ENCODE measurements at regions not wholly inside any gene's neighbourhood (a gene's known extent, or its start where the extent isn't known, plus 50 kb on each side); places are given as distances from the start of the nearest gene placed in this dataset.

- no peaks in the 10 kb centered on the region for H3K9me3 ChIP-seq (ENCODE audit: control insufficient read depth in 4 of 4, insufficient read depth in 3 of 4, low read length in 3 of 4)
- WGBS, 2 donors: 95 to 96% methylated on average over 3 of the region's 3 CpGs
- TF ChIP-seq, protein P1, sequence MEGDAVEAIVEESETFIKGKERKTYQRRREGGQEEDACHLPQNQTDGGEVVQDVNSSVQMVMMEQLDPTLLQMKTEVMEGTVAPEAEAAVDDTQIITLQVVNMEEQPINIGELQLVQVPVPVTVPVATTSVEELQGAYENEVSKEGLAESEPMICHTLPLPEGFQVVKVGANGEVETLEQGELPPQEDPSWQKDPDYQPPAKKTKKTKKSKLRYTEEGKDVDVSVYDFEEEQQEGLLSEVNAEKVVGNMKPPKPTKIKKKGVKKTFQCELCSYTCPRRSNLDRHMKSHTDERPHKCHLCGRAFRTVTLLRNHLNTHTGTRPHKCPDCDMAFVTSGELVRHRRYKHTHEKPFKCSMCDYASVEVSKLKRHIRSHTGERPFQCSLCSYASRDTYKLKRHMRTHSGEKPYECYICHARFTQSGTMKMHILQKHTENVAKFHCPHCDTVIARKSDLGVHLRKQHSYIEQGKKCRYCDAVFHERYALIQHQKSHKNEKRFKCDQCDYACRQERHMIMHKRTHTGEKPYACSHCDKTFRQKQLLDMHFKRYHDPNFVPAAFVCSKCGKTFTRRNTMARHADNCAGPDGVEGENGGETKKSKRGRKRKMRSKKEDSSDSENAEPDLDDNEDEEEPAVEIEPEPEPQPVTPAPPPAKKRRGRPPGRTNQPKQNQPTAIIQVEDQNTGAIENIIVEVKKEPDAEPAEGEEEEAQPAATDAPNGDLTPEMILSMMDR (IDR thresholded peaks at IDR 0.05; ENCODE audit: control extremely low read depth, extremely low read depth): no peak
- DNase-seq (no peak), ATAC-seq (ENCODE audit: insufficient read depth, low FRiP score) (no peak)
- no peak overlapping the region for H3K27ac ChIP-seq (ENCODE audit: low read depth in 1 of 2, low read length in 1 of 2)
- no peaks in the 10 kb centered on the region for H3K4me1 ChIP-seq (ENCODE audit: control insufficient read depth in 5 of 5, insufficient read depth in 5 of 5, low read length in 5 of 5)
- peaks cover 0 to 2% (median 0%) of the 10 kb centered on the region in 3 donors for H3K27me3 ChIP-seq (ENCODE audit: control insufficient read depth in 3 of 3, insufficient read depth in 3 of 3, low read length in 2 of 3)
- no peaks in the 10 kb centered on the region for H3K36me3 ChIP-seq (ENCODE audit: control insufficient read depth in 4 of 4, insufficient read depth in 4 of 4, low read length in 4 of 4)
- no peak overlapping the region for H3K4me3 ChIP-seq
- no peak overlapping the region for H3K9ac ChIP-seq (ENCODE audit: insufficient read depth in 1 of 2, low read length in 2 of 2)
These were observed 249.4 kb downstream of the MYCN start for GRCh38 chr2:16189836-16190160.

DNA sequence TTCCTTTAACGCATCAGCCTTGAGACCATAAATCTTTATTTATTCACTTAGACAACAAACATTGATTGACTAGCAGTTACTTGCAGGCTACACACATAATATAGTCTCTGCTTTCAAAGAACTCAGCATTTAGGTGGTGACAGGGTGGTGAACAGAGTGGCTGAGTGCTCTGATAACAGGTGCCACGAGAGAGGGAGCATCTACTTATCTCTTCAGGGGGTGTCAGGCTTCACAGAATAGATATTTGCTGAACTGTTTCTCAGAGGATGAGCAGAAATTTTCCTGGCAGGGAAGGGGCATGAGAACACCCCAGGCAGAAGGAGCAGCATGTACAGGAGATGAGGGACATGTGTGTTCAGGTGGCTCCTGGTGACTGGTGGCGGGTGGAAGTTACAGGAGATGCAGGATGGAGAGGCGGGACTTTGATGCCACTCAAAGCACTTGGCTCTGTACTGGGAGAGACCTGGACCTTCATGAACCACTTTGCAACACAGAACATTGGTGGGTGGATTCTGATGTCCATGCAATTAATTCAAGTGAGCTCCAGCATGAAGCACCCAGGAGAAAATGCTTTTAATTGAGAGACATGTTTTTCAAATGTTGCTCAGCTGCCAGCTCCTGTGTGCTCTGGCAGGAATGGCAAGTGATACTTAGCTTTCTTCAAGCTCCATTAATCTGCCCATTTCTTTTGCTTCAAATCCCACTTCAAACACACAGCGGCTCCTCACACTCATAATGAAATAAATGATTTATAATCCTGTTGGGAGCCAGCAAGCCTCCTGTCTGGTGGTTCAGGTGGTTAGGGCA, 248.9 kb downstream of the MYCN start:
- Histone ChIP-seq H3K4me1 (ENCODE audit: control insufficient read depth in 5 of 5, insufficient read depth in 5 of 5, low read length in 5 of 5) (no peaks in the 10 kb centered on the region), H3K27ac (ENCODE audit: low read depth in 1 of 2, low read length in 1 of 2) (no peak overlapping the region), H3K9me3 (ENCODE audit: control insufficient read depth in 4 of 4, insufficient read depth in 3 of 4, low read length in 3 of 4) (no peaks in the 10 kb centered on the region), H3K27me3 (ENCODE audit: control insufficient read depth in 3 of 3, insufficient read depth in 3 of 3, low read length in 2 of 3) (peaks cover 0 to 2% (median 0%) of the 10 kb centered on the region in 3 donors), H3K9ac (ENCODE audit: insufficient read depth in 1 of 2, low read length in 2 of 2) (no peak overlapping the region), H3K4me3 (no peak overlapping the region), H3K36me3 (ENCODE audit: control insufficient read depth in 4 of 4, insufficient read depth in 4 of 4, low read length in 4 of 4) (no peaks in the 10 kb centered on the region)
- 81 to 84% methylated on average over 5 of the region's 5 CpGs for WGBS, 2 donors
- DNase-seq: no peak
- TF ChIP-seq, protein P1 (IDR thresholded peaks at IDR 0.05; ENCODE audit: control extremely low read depth, extremely low read depth): no peak
- no peak for ATAC-seq (ENCODE audit: insufficient read depth, low FRiP score)

DNA sequence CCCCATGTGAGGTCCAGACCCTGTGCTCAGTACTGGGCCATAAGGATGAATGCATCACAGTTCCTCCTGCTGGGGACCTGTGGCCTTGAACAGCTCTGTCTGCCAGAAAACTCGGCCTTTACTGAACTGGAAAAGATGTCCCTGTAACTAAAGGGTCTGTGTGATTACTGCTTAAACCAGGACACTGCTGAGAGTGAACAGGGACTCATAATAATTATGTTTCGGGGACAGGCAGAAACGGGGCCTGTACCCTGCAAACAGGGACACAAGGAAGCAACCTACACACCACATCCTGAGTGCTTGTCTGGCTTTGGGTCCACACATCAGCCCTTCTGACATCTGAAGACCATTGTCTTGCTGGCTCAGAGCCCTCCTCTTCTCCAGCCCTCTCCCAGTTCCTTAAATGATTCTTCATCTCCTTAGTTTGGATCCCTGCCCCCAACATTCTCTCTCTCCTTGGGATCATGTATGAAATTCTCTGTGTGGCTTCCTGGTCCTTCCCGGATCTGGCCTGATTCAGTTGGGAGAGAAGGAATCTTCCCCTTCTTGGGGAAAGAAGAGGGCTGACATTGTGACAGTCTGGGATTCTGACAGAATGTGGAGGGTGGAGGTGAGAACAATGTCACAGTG, 248.0 kb downstream of the MYCN start:
- 79 to 83% methylated on average over 4 of the region's 4 CpGs for WGBS, 2 donors
- Histone ChIP-seq H3K4me1 (ENCODE audit: control insufficient read depth in 5 of 5, insufficient read depth in 5 of 5, low read length in 5 of 5) (no peaks in the 10 kb centered on the region), H3K9ac (ENCODE audit: insufficient read depth in 1 of 2, low read length in 2 of 2) (no peak overlapping the region), H3K27me3 (ENCODE audit: control insufficient read depth in 3 of 3, insufficient read depth in 3 of 3, low read length in 2 of 3) (peaks cover 0 to 2% (median 0%) of the 10 kb centered on the region in 3 donors), H3K9me3 (ENCODE audit: control insufficient read depth in 4 of 4, insufficient read depth in 3 of 4, low read length in 3 of 4) (no peaks in the 10 kb centered on the region), H3K27ac (ENCODE audit: low read depth in 1 of 2, low read length in 1 of 2) (no peak overlapping the region), H3K36me3 (ENCODE audit: control insufficient read depth in 4 of 4, insufficient read depth in 4 of 4, low read length in 4 of 4) (no peaks in the 10 kb centered on the region), H3K4me3 (no peak overlapping the region)
- TF ChIP-seq, protein P1 (IDR thresholded peaks at IDR 0.05; ENCODE audit: control extremely low read depth, extremely low read depth): no peak
- DNase-seq (no peak), ATAC-seq (ENCODE audit: insufficient read depth, low FRiP score) (no peak)
